ENCODE measurements at regions not wholly inside any gene's neighbourhood (a gene's known extent, or its start where the extent isn't known, plus 50 kb on each side); places are given as distances from the start of the nearest gene placed in this dataset.
"Not testable (repeated sequence)": the region's sequence is repeated elsewhere in the genome, so short reads cannot be mapped to it uniquely, and the experiment has no call there.

DNA sequence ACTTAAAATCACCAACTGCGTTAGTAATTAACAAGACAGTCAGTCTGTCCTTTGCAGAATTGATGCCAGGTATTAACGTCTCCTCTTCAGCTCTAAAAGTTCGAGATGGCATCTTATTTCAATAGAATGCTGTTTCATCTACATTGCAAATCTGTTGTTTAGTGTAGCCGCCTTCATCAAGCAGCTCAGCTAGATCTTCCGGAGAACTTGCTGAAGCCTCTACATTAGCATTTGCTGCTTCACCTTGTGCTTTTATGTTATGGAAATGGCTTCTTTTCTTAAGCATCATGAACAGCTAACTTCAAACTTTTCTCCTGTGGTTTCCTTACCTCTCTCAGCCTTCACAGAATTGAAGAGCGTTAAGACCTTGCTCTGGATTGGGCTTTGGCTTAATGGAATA lies 95.5 kb upstream of the FAM20C start:
- Histone ChIP-seq H3K27me3 (ENCODE audit: control insufficient read depth in 1 of 2, insufficient read depth in 2 of 2, low read length in 2 of 2) (peaks cover 0 to 3% of the 10 kb centered on the region in 2 donors), H3K4me1 (ENCODE audit: control insufficient read depth in 1 of 2, insufficient read depth in 2 of 2, low read length in 2 of 2) (no peaks in the 10 kb centered on the region), H3K36me3 (ENCODE audit: control insufficient read depth in 1 of 2, insufficient read depth in 2 of 2, low read length in 2 of 2) (no peaks in the 10 kb centered on the region), H3K9ac (ENCODE audit: low read depth in 1 of 2, low read length in 2 of 2) (no peak overlapping the region), H3K4me3 (ENCODE audit: low read depth in 1 of 2, low read length in 2 of 2) (no peak overlapping the region), H3K9me3 (ENCODE audit: control insufficient read depth in 1 of 2, low read length in 2 of 2) (peaks cover 3 to 7% of the 10 kb centered on the region in 2 donors), H3K27ac (ENCODE audit: low read depth, low read length) (no peak overlapping the region)

DNA sequence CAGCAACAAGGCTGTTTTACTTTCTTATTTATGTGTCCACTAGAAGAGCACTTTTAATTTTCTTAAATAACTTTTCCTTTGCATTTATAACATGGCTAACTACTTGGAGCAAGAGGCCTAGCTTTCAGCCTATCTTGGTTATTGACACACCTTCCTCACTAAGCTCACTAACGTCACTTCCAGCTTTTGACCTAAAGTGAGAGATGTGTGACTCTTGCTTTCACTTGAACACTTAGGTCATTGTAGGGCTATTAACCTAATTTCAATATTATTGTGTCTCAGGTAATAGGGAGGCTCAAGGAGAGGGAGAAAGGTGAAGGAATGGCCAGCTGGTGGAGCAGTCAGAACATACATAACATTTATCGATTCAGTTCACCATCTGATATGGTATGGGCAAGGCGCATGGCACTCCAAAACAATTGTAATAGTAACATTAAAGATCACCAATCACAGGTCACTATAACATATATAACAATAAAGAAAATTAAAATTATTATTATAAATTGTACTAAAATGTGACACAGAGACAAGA lies 95.0 kb upstream of the FAM20C start:
- Histone ChIP-seq H3K4me3 (ENCODE audit: low read depth in 1 of 2, low read length in 2 of 2) (no peak overlapping the region), H3K27me3 (ENCODE audit: control insufficient read depth in 1 of 2, insufficient read depth in 2 of 2, low read length in 2 of 2) (peaks cover 0 to 3% of the 10 kb centered on the region in 2 donors), H3K36me3 (ENCODE audit: control insufficient read depth in 1 of 2, insufficient read depth in 2 of 2, low read length in 2 of 2) (no peaks in the 10 kb centered on the region), H3K9ac (ENCODE audit: low read depth in 1 of 2, low read length in 2 of 2) (no peak overlapping the region), H3K27ac (ENCODE audit: low read depth, low read length) (no peak overlapping the region), H3K9me3 (ENCODE audit: control insufficient read depth in 1 of 2, low read length in 2 of 2) (peaks cover 3 to 7% of the 10 kb centered on the region in 2 donors), H3K4me1 (ENCODE audit: control insufficient read depth in 1 of 2, insufficient read depth in 2 of 2, low read length in 2 of 2) (no peaks in the 10 kb centered on the region)

GRCh38 chr7:101146-102046 lies 91.0 kb upstream of the FAM20C start:
- peaks cover 0 to 3% of the 10 kb centered on the region in 2 donors for H3K27me3 ChIP-seq (ENCODE audit: control insufficient read depth in 1 of 2, insufficient read depth in 2 of 2, low read length in 2 of 2)
- peaks cover 3 to 7% of the 10 kb centered on the region in 2 donors for H3K9me3 ChIP-seq (ENCODE audit: control insufficient read depth in 1 of 2, low read length in 2 of 2)
- no peak overlapping the region for H3K27ac ChIP-seq (ENCODE audit: low read depth, low read length)
- H3K9ac ChIP-seq (ENCODE audit: low read depth in 1 of 2, low read length in 2 of 2): no peak overlapping the region
- no peaks in the 10 kb centered on the region for H3K4me1 ChIP-seq (ENCODE audit: control insufficient read depth in 1 of 2, insufficient read depth in 2 of 2, low read length in 2 of 2)
- H3K4me3 ChIP-seq (ENCODE audit: low read depth in 1 of 2, low read length in 2 of 2): no peak overlapping the region
- no peaks in the 10 kb centered on the region for H3K36me3 ChIP-seq (ENCODE audit: control insufficient read depth in 1 of 2, insufficient read depth in 2 of 2, low read length in 2 of 2)

GRCh38 chr7:102047-102711 lies 90.2 kb upstream of the FAM20C start:
- peaks cover 3 to 7% of the 10 kb centered on the region in 2 donors for H3K9me3 ChIP-seq (ENCODE audit: control insufficient read depth in 1 of 2, low read length in 2 of 2)
- no peak overlapping the region for H3K9ac ChIP-seq (ENCODE audit: low read depth in 1 of 2, low read length in 2 of 2)
- H3K27me3 ChIP-seq (ENCODE audit: control insufficient read depth in 1 of 2, insufficient read depth in 2 of 2, low read length in 2 of 2): peaks cover 0 to 3% of the 10 kb centered on the region in 2 donors
- no peaks in the 10 kb centered on the region for H3K36me3 ChIP-seq (ENCODE audit: control insufficient read depth in 1 of 2, insufficient read depth in 2 of 2, low read length in 2 of 2)
- no peak overlapping the region for H3K27ac ChIP-seq (ENCODE audit: low read depth, low read length)
- H3K4me1 ChIP-seq (ENCODE audit: control insufficient read depth in 1 of 2, insufficient read depth in 2 of 2, low read length in 2 of 2): no peaks in the 10 kb centered on the region
- no peak overlapping the region for H3K4me3 ChIP-seq (ENCODE audit: low read depth in 1 of 2, low read length in 2 of 2)

DNA sequence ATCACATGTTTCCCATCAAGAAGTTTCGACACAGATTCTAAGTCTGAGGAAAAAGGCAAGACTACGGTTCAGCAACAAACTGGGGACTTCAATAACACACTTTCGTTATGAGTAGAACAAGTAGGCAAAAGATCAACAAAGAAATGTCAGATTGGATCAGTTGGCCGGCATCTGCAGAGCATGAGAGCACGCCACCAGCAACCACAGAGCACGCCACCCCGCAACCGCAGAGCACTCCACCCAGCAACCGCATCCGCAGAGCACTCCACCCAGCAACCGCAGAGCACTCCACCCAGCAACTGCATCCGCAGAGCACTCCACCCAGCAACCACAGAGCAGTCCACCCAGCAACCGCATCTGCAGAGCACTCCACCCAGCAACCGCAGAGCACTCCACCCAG lies 89.7 kb upstream of the FAM20C start:
- H3K36me3 ChIP-seq (ENCODE audit: control insufficient read depth in 1 of 2, insufficient read depth in 2 of 2, low read length in 2 of 2): no peaks in the 10 kb centered on the region
- H3K27ac ChIP-seq (ENCODE audit: low read depth, low read length): no peak overlapping the region
- H3K9ac ChIP-seq (ENCODE audit: low read depth in 1 of 2, low read length in 2 of 2): no peak overlapping the region
- H3K9me3 ChIP-seq (ENCODE audit: control insufficient read depth in 1 of 2, low read length in 2 of 2): peaks cover 3 to 7% of the 10 kb centered on the region in 2 donors
- H3K4me1 ChIP-seq (ENCODE audit: control insufficient read depth in 1 of 2, insufficient read depth in 2 of 2, low read length in 2 of 2): no peaks in the 10 kb centered on the region
- H3K27me3 ChIP-seq (ENCODE audit: control insufficient read depth in 1 of 2, insufficient read depth in 2 of 2, low read length in 2 of 2): peaks cover 0 to 3% of the 10 kb centered on the region in 2 donors
- H3K4me3 ChIP-seq (ENCODE audit: low read depth in 1 of 2, low read length in 2 of 2): no peak overlapping the region

GRCh38 chr7:103981-104380 lies 88.4 kb upstream of the FAM20C start:
- not testable (repeated sequence) for H3K4me1 ChIP-seq (ENCODE audit: control insufficient read depth in 1 of 2, insufficient read depth in 2 of 2, low read length in 2 of 2); H3K27me3 ChIP-seq (ENCODE audit: control insufficient read depth in 1 of 2, insufficient read depth in 2 of 2, low read length in 2 of 2); H3K9ac ChIP-seq (ENCODE audit: low read depth in 1 of 2, low read length in 2 of 2); H3K36me3 ChIP-seq (ENCODE audit: control insufficient read depth in 1 of 2, insufficient read depth in 2 of 2, low read length in 2 of 2); H3K4me3 ChIP-seq (ENCODE audit: low read depth in 1 of 2, low read length in 2 of 2); H3K9me3 ChIP-seq (ENCODE audit: control insufficient read depth in 1 of 2, low read length in 2 of 2); H3K27ac ChIP-seq (ENCODE audit: low read depth, low read length)

GRCh38 chr7:105002-105401 lies 87.4 kb upstream of the FAM20C start:
- no peaks in the 10 kb centered on the region for H3K36me3 ChIP-seq (ENCODE audit: control insufficient read depth in 1 of 2, insufficient read depth in 2 of 2, low read length in 2 of 2)
- H3K4me1 ChIP-seq (ENCODE audit: control insufficient read depth in 1 of 2, insufficient read depth in 2 of 2, low read length in 2 of 2): no peaks in the 10 kb centered on the region
- no peak overlapping the region for H3K4me3 ChIP-seq (ENCODE audit: low read depth in 1 of 2, low read length in 2 of 2)
- H3K27ac ChIP-seq (ENCODE audit: low read depth, low read length): no peak overlapping the region
- H3K27me3 ChIP-seq (ENCODE audit: control insufficient read depth in 1 of 2, insufficient read depth in 2 of 2, low read length in 2 of 2): peaks cover 0 to 3% of the 10 kb centered on the region in 2 donors
- no peaks in the 10 kb centered on the region for H3K9me3 ChIP-seq (ENCODE audit: control insufficient read depth in 1 of 2, low read length in 2 of 2)
- H3K9ac ChIP-seq (ENCODE audit: low read depth in 1 of 2, low read length in 2 of 2): no peak overlapping the region

GRCh38 chr7:106356-106755 lies 86.0 kb upstream of the FAM20C start:
- no peak overlapping the region for H3K27ac ChIP-seq (ENCODE audit: low read depth, low read length)
- H3K27me3 ChIP-seq (ENCODE audit: control insufficient read depth in 1 of 2, insufficient read depth in 2 of 2, low read length in 2 of 2): peaks cover 0 to 3% of the 10 kb centered on the region in 2 donors
- no peaks in the 10 kb centered on the region for H3K36me3 ChIP-seq (ENCODE audit: control insufficient read depth in 1 of 2, insufficient read depth in 2 of 2, low read length in 2 of 2)
- no peak overlapping the region for H3K9ac ChIP-seq (ENCODE audit: low read depth in 1 of 2, low read length in 2 of 2)
- no peaks in the 10 kb centered on the region for H3K9me3 ChIP-seq (ENCODE audit: control insufficient read depth in 1 of 2, low read length in 2 of 2)
- H3K4me1 ChIP-seq (ENCODE audit: control insufficient read depth in 1 of 2, insufficient read depth in 2 of 2, low read length in 2 of 2): no peaks in the 10 kb centered on the region
- no peak overlapping the region for H3K4me3 ChIP-seq (ENCODE audit: low read depth in 1 of 2, low read length in 2 of 2)

DNA sequence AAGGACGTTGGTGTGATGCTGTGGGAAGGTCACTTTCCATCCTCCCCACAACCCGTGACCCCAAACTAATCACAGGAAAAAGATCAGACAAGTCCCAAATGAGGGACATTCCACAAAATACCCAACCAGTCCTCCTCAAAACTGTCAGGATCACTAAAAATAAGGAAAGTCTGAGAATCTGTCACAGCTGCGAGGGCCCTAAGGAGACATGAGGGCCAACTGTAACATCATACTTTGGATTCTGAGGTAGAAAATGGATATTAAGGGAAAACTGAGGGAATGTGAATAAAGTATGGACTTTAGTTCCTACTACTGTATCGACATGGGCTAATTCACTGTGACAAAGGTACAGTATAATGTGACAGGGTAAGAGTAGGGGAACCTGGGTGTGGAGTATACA lies 85.1 kb upstream of the FAM20C start:
- Histone ChIP-seq H3K36me3 (ENCODE audit: control insufficient read depth in 1 of 2, insufficient read depth in 2 of 2, low read length in 2 of 2) (no peaks in the 10 kb centered on the region), H3K9ac (ENCODE audit: low read depth in 1 of 2, low read length in 2 of 2) (no peak overlapping the region), H3K27me3 (ENCODE audit: control insufficient read depth in 1 of 2, insufficient read depth in 2 of 2, low read length in 2 of 2) (peaks cover 0 to 3% of the 10 kb centered on the region in 2 donors), H3K9me3 (ENCODE audit: control insufficient read depth in 1 of 2, low read length in 2 of 2) (no peaks in the 10 kb centered on the region), H3K27ac (ENCODE audit: low read depth, low read length) (no peak overlapping the region), H3K4me3 (ENCODE audit: low read depth in 1 of 2, low read length in 2 of 2) (no peak overlapping the region), H3K4me1 (ENCODE audit: control insufficient read depth in 1 of 2, insufficient read depth in 2 of 2, low read length in 2 of 2) (no peaks in the 10 kb centered on the region)

- H3K27me3 ChIP-seq (ENCODE audit: control insufficient read depth in 1 of 2, insufficient read depth in 2 of 2, low read length in 2 of 2): peaks cover 0 to 3% of the 10 kb centered on the region in 2 donors
- no peaks in the 10 kb centered on the region for H3K4me1 ChIP-seq (ENCODE audit: control insufficient read depth in 1 of 2, insufficient read depth in 2 of 2, low read length in 2 of 2)
- H3K9ac ChIP-seq (ENCODE audit: low read depth in 1 of 2, low read length in 2 of 2): no peak overlapping the region
- no peak overlapping the region for H3K27ac ChIP-seq (ENCODE audit: low read depth, low read length)
- H3K4me3 ChIP-seq (ENCODE audit: low read depth in 1 of 2, low read length in 2 of 2): no peak overlapping the region
- no peaks in the 10 kb centered on the region for H3K36me3 ChIP-seq (ENCODE audit: control insufficient read depth in 1 of 2, insufficient read depth in 2 of 2, low read length in 2 of 2)
- H3K9me3 ChIP-seq (ENCODE audit: control insufficient read depth in 1 of 2, low read length in 2 of 2): no peaks in the 10 kb centered on the region
Observed at GRCh38 chr7:107907-108306, 84.5 kb upstream of the FAM20C start.
